Omental fat pad (tissue), 3 donors: ENCODE measurements at regions not wholly inside any gene's neighbourhood (a gene's known extent, or its start where the extent isn't known, plus 50 kb on each side); places are given as distances from the start of the nearest gene placed in this dataset.
"Not testable (repeated sequence)": the region's sequence is repeated elsewhere in the genome, so short reads cannot be mapped to it uniquely, and the experiment has no call there.

Experiments
- ATAC-seq: fragments of 150-250 bp; one replicate; pipeline ENCODE4 v1.9.1; 2016; ENCODE audit warnings: mild to moderate bottlenecking, moderate library complexity; ENCODE audit not compliant: low FRiP score
- DNase-seq: peaks from one replicate; pipeline ENCODE4 v3.0.0-alpha.2; 2019; ENCODE audit warnings: low spot score
- CTCF ChIP-seq, 3 donors: fragments of 450-650 bp; IDR thresholded peaks; one replicate each; pipeline ENCODE4 v1.5.1; 2016 to 2017; ENCODE audit warnings: antibody characterized with exemption in 3 of 3, mild to moderate bottlenecking in 3 of 3, moderate library complexity in 2 of 3

DNA sequence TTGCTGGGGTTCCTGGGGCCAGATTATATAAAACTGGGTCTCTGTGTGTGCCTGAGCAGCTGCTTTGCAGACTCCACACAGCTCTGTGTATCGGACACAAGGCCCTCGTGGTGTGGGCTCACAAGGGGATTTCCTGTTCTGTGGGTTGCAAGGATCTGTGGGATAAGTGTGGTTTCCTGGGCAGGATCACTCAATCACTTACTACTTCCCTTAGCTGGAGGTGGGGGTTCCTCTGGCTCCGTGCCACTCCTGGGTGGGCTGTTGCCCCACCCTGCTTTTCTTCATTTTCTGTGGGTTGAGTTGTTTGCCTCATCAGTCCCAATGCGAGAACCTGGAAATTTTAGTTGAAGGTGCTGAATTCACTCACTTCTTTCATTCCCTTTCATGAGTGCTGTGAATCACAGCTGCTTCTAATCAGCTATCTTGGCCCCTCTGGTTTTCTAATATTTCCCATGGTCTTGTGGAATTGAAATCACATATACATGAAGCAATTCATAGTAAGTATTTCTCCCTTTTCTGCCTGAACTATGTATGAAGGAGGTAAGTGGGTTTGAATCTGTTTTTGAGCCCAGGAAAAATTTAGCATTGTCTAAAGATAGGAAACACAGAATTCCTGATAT, 196.3 kb downstream of the DCDC2C start:
- no peak for DNase-seq
- no peak for ATAC-seq
- no peak for TF ChIP-seq CTCF (IDR thresholded peaks at IDR 0.05)

GRCh38 chr2:3902131-3902530, 198.8 kb downstream of the DCDC2C start:
- DNase-seq (no peak), ATAC-seq (no peak)
- no peak for TF ChIP-seq CTCF (IDR thresholded peaks at IDR 0.05)

DNA sequence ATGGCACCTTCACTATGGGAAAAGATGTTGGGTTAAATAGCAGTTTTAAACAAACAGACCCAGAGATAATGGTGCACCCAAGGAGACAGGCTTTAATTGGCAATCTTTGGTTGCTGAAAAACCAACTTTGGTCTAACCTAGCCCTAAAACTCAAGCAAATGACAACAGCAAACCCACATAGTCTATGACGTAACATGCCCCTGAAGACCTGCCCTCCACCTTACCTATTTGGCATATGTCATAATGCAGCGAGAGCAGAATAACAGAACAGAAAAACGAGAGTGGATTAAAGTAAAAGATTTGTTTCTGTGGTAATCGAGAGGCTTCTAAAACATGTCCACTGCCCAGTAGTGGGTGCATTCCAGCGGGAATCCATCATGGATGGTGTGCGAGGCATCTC, 200.7 kb downstream of the DCDC2C start:
- no peak for DNase-seq
- no peak for ATAC-seq
- TF ChIP-seq CTCF (IDR thresholded peaks at IDR 0.05): no peak

- DNase-seq, ATAC-seq: not testable (repeated sequence)
These were observed 205.1 kb downstream of the DCDC2C start for GRCh38 chr2:3908498-3908897.

GRCh38 chr2:3911882-3912455, 208.6 kb downstream of the DCDC2C start:
- no peak for ATAC-seq
- no peak for DNase-seq
- TF ChIP-seq CTCF (IDR thresholded peaks at IDR 0.05): no peak

- ATAC-seq (no peak), DNase-seq (no peak)
- no peak for TF ChIP-seq CTCF (IDR thresholded peaks at IDR 0.05)
These were observed 209.8 kb downstream of the DCDC2C start for GRCh38 chr2:3913166-3913565.

DNA sequence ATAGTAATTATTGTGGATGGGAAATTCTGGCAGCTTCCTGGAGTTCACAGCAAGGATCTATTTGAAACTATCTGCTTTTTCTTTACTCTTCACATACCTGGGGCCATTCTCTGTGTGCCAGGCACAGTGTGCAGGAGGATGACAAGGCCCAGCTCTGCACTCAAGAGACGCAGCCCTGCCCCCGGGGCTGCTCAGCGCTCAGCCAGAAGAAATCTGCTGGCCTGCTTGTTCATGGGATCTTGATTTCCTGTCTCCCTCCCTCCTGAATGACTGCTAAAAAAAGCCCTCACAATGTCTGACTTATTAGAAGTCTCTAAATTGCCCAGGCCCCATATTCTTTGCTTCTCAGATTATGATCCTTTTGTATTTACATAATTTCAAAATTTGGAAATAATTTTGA, 210.9 kb downstream of the DCDC2C start:
- DNase-seq (no peak), ATAC-seq (no peak)
- no peak for TF ChIP-seq CTCF (IDR thresholded peaks at IDR 0.05)
